HG03103 (cell line): ENCODE measurements at regions not wholly inside any gene's neighbourhood (a gene's known extent, or its start where the extent isn't known, plus 50 kb on each side); places are given as distances from the start of the nearest gene placed in this dataset.

ENCODE experiments used
- ATAC-seq: cut with Tn5 transposase; IDR thresholded peaks from one replicate; pipeline ENCODE4 v1.9.1; 2021; ENCODE audit warnings: low read depth; ENCODE audit not compliant: unreplicated experiment

- peak; percentile 91 for ATAC-seq
Measured at GRCh38 chr6:51562198-51562597, 525.2 kb downstream of the PKHD1 start.
